IPS-NIHi7 (cell line): ENCODE measurements at regions not wholly inside any gene's neighbourhood (a gene's known extent, or its start where the extent isn't known, plus 50 kb on each side); places are given as distances from the start of the nearest gene placed in this dataset.

Experiments used
- DNase-seq: peaks from one replicate; pipeline ENCODE4 v3.0.0; 2012; ENCODE audit warnings: mixed read lengths; ENCODE audit errors: extremely low spot score

- DNase-seq: no peak
Observed at GRCh38 chr6:2535506-2535905, 215.2 kb downstream of the MYLK4 start.

- no peak for DNase-seq
Observed at GRCh38 chr6:2534406-2535042, 216.2 kb downstream of the MYLK4 start.

GRCh38 chr6:2531426-2532215 lies 219.1 kb downstream of the MYLK4 start:
- no peak for DNase-seq

- no peak for DNase-seq
Observed at GRCh38 chr6:2529211-2529719, 221.5 kb downstream of the MYLK4 start.

- DNase-seq: no peak
Observed at GRCh38 chr6:2528156-2528555, 222.6 kb downstream of the MYLK4 start.

- no peak for DNase-seq
Observed at GRCh38 chr6:2526766-2527165, 224.0 kb downstream of the MYLK4 start.

- no peak for DNase-seq
Observed at GRCh38 chr6:2524090-2524489, 226.6 kb downstream of the MYLK4 start.

- DNase-seq: no peak
Observed at GRCh38 chr6:2523061-2523460, 227.7 kb downstream of the MYLK4 start.

GRCh38 chr6:2522521-2522920 lies 228.2 kb downstream of the MYLK4 start:
- no peak for DNase-seq

GRCh38 chr6:2517855-2518473 lies 232.8 kb downstream of the MYLK4 start:
- no peak for DNase-seq

GRCh38 chr6:2517401-2517800 lies 233.3 kb downstream of the MYLK4 start:
- no peak for DNase-seq

- no peak for DNase-seq
Observed at GRCh38 chr6:2516059-2516458, 234.7 kb downstream of the MYLK4 start.

- no peak for DNase-seq
Observed at GRCh38 chr6:2514965-2515543, 235.7 kb downstream of the MYLK4 start.

GRCh38 chr6:2512802-2513201 lies 237.9 kb downstream of the MYLK4 start:
- DNase-seq: no peak

GRCh38 chr6:2510316-2510715 lies 240.4 kb downstream of the MYLK4 start:
- no peak for DNase-seq

GRCh38 chr6:2509711-2510110 lies 241.0 kb downstream of the MYLK4 start:
- DNase-seq: no peak

- DNase-seq: no peak
Observed at GRCh38 chr6:2508071-2508470, 242.7 kb downstream of the MYLK4 start.

- no peak for DNase-seq
Observed at GRCh38 chr6:2507521-2508037, 243.1 kb downstream of the MYLK4 start.

- no peak for DNase-seq
Observed at GRCh38 chr6:2507016-2507415, 243.7 kb downstream of the MYLK4 start.

GRCh38 chr6:2505624-2506023 lies 245.1 kb downstream of the MYLK4 start:
- DNase-seq: peak; percentile 72

- no peak for DNase-seq
Observed at GRCh38 chr6:2504495-2505064, 246.1 kb downstream of the MYLK4 start.
